ENCODE measurements at regions not wholly inside any gene's neighbourhood (a gene's known extent, or its start where the extent isn't known, plus 50 kb on each side); places are given as distances from the start of the nearest gene placed in this dataset.

- peaks cover 24% of the 10 kb centered on the region for H3K4me1 ChIP-seq (ENCODE audit: insufficient read depth)
- H3K27me3 ChIP-seq, result no peaks in the 10 kb centered on the region
- no peaks in the 10 kb centered on the region for H3K9me2 ChIP-seq (replicated peaks; ENCODE audit: insufficient read depth)
- no peaks in the 10 kb centered on the region for H4K20me1 ChIP-seq (ENCODE audit: insufficient read depth, poor library complexity, severe bottlenecking)
- no peak overlapping the region for H3K4me3 ChIP-seq
- no peaks in the 10 kb centered on the region for H3K79me2 ChIP-seq
- no peak for DNase-seq (ENCODE audit: low spot score)
- no peaks in the 10 kb centered on the region for H3K9me3 ChIP-seq (ENCODE audit: low read depth)
- H2AFZ ChIP-seq, result no peak overlapping the region
- no peak overlapping the region for H3K27ac ChIP-seq
- H3K36me3 ChIP-seq (replicated peaks; ENCODE audit: insufficient read depth, low read depth), result no peaks in the 10 kb centered on the region
- TF ChIP-seq EZH2phosphoT487 (IDR thresholded peaks at IDR 0.05; ENCODE audit: low read depth, severe bottlenecking, unreplicated experiment) (no peak), EZH2 (IDR thresholded peaks at IDR 0.05; ENCODE audit: borderline replicate concordance) (no peak), CTCF (IDR thresholded peaks at IDR 0.05; ENCODE audit: poor library complexity) (no peak)
- 84% methylated on average over 5 of the region's 5 CpGs for WGBS (ENCODE audit: low lambda C conversion rate, missing lambda C conversion rate)
- H3K4me2 ChIP-seq, result no peak overlapping the region
Observed at GRCh38 chr20:4066551-4066950, 51.2 kb upstream of the RNF24 start.

GRCh38 chr20:4065391-4065844 lies 50.1 kb upstream of the RNF24 start:
- Histone ChIP-seq H4K20me1 (ENCODE audit: insufficient read depth, poor library complexity, severe bottlenecking) (no peaks in the 10 kb centered on the region), H3K27me3 (no peaks in the 10 kb centered on the region), H3K4me1 (ENCODE audit: insufficient read depth) (peaks cover 24% of the 10 kb centered on the region), H3K9me3 (ENCODE audit: low read depth) (no peaks in the 10 kb centered on the region), H3K79me2 (no peaks in the 10 kb centered on the region), H2AFZ (no peak overlapping the region), H3K27ac (peak overlapping the region; percentile 85), H3K4me2 (peak overlapping the region; percentile 23), H3K36me3 (replicated peaks; ENCODE audit: insufficient read depth, low read depth) (no peaks in the 10 kb centered on the region), H3K9me2 (replicated peaks; ENCODE audit: insufficient read depth) (no peaks in the 10 kb centered on the region), H3K4me3 (no peak overlapping the region)
- no peak for DNase-seq (ENCODE audit: low spot score)
- TF ChIP-seq EZH2phosphoT487 (IDR thresholded peaks at IDR 0.05; ENCODE audit: low read depth, severe bottlenecking, unreplicated experiment) (no peak), EZH2 (IDR thresholded peaks at IDR 0.05; ENCODE audit: borderline replicate concordance) (no peak), CTCF (IDR thresholded peaks at IDR 0.05; ENCODE audit: poor library complexity) (no peak)
- WGBS (ENCODE audit: low lambda C conversion rate, missing lambda C conversion rate), result 72% methylated on average over 2 of the region's 2 CpGs

Data from hepatocyte (in vitro differentiated cells).